Neural cell (in vitro differentiated cells): ENCODE measurements at regions not wholly inside any gene's neighbourhood (a gene's known extent, or its start where the extent isn't known, plus 50 kb on each side); places are given as distances from the start of the nearest gene placed in this dataset.

Experiments used
- EP300 ChIP-seq: fragments of 450-650 bp; conservative IDR thresholded peaks from 2 replicates; pipeline ENCODE4 v1.6.1; 2014; ENCODE audit warnings: antibody characterized with exemption, mild to moderate bottlenecking, moderate library complexity; ENCODE audit not compliant: poor library complexity, severe bottlenecking
- EZH2 ChIP-seq: fragments of 200-600, 300-800 bp; shearing (Covaris generic), sonication (generic); IDR thresholded peaks from 2 replicates; pipeline ENCODE4 v1.6.1; 2014; ENCODE audit warnings: antibody characterized with exemption, low read length, borderline replicate concordance, mild to moderate bottlenecking; ENCODE audit not compliant: insufficient read depth, poor library complexity, severe bottlenecking
- RAD21 ChIP-seq: fragments of 450-650 bp; conservative IDR thresholded peaks from 2 replicates; pipeline ENCODE4 v1.6.1; 2014; ENCODE audit warnings: antibody characterized with exemption, mild to moderate bottlenecking, moderate library complexity
- SMC3 ChIP-seq: fragments of 450-650 bp; conservative IDR thresholded peaks from 2 replicates; pipeline ENCODE4 v1.6.1; 2014; ENCODE audit warnings: antibody characterized with exemption, mild to moderate bottlenecking, moderate library complexity; ENCODE audit not compliant: poor library complexity
- TAF1 ChIP-seq: IDR thresholded peaks from 2 replicates; pipeline ENCODE4 v1.6.1; 2012; ENCODE audit warnings: low read depth
- TF ChIP-seq, protein P1 (sequence below): fragments of 450-650 bp; IDR thresholded peaks from 2 replicates; pipeline ENCODE4 v1.5.1; 2014; ENCODE audit warnings: antibody characterized with exemption, mild to moderate bottlenecking, moderate library complexity; ENCODE audit not compliant: poor library complexity, severe bottlenecking

DNA sequence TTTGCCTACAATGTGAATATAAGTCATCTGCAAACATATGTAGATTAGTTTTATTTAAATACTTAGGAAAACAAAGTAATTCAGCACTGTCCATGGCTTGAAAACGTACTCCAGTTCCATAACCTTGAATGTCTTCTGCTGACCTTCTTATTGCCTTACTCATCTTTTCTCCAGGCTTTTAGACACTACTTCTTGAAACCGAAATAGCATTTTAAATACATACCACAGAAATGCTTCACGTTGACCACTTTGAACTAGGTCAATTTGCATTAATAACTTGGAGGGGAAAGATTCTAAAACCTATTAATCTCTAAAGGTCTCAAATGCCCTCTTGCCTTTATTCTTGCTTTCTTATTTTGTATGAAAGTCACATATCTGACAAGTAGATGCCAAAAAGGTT lies 995.4 kb upstream of the ACO1 start:
- TF ChIP-seq TAF1 (no peak), EZH2 (no peak), RAD21 (no peak), EP300 (no peak), SMC3 (no peak)
- TF ChIP-seq, protein P1, sequence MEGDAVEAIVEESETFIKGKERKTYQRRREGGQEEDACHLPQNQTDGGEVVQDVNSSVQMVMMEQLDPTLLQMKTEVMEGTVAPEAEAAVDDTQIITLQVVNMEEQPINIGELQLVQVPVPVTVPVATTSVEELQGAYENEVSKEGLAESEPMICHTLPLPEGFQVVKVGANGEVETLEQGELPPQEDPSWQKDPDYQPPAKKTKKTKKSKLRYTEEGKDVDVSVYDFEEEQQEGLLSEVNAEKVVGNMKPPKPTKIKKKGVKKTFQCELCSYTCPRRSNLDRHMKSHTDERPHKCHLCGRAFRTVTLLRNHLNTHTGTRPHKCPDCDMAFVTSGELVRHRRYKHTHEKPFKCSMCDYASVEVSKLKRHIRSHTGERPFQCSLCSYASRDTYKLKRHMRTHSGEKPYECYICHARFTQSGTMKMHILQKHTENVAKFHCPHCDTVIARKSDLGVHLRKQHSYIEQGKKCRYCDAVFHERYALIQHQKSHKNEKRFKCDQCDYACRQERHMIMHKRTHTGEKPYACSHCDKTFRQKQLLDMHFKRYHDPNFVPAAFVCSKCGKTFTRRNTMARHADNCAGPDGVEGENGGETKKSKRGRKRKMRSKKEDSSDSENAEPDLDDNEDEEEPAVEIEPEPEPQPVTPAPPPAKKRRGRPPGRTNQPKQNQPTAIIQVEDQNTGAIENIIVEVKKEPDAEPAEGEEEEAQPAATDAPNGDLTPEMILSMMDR: no peak
